Ammon's horn (tissue), 1 donor: ENCODE measurements at regions not wholly inside any gene's neighbourhood (a gene's known extent, or its start where the extent isn't known, plus 50 kb on each side); places are given as distances from the start of the nearest gene placed in this dataset.

Experiments used
- DNase-seq: peaks from one replicate; pipeline ENCODE4 v3.0.0-alpha.2; 2016; ENCODE audit warnings: low spot score

GRCh38 chr18:61167902-61168301 is 165.3 kb upstream of the CDH20 start:
- no peak for DNase-seq

GRCh38 chr18:61169386-61169785 is 163.8 kb upstream of the CDH20 start:
- no peak for DNase-seq

GRCh38 chr18:61172624-61173023 is 160.6 kb upstream of the CDH20 start:
- no peak for DNase-seq

- DNase-seq: no peak
These were observed 159.7 kb upstream of the CDH20 start for GRCh38 chr18:61173554-61173953.

GRCh38 chr18:61183798-61184197 is 149.4 kb upstream of the CDH20 start:
- DNase-seq: no peak

GRCh38 chr18:61187971-61188370 is 145.3 kb upstream of the CDH20 start:
- DNase-seq: no peak

GRCh38 chr18:61189376-61189775 is 143.9 kb upstream of the CDH20 start:
- no peak for DNase-seq

- DNase-seq: no peak
These were observed 138.5 kb upstream of the CDH20 start for GRCh38 chr18:61194726-61195125.

GRCh38 chr18:61196750-61197149 is 136.5 kb upstream of the CDH20 start:
- no peak for DNase-seq

GRCh38 chr18:61198486-61198885 is 134.7 kb upstream of the CDH20 start:
- DNase-seq: no peak

GRCh38 chr18:61199171-61199848 is 133.9 kb upstream of the CDH20 start:
- DNase-seq: no peak

GRCh38 chr18:61201511-61201910 is 131.7 kb upstream of the CDH20 start:
- DNase-seq: no peak

- no peak for DNase-seq
These were observed 130.1 kb upstream of the CDH20 start for GRCh38 chr18:61203151-61203550.

- no peak for DNase-seq
These were observed 123.4 kb upstream of the CDH20 start for GRCh38 chr18:61209801-61210200.

GRCh38 chr18:61216051-61216450 is 117.2 kb upstream of the CDH20 start:
- no peak for DNase-seq

- DNase-seq: no peak
These were observed 111.0 kb upstream of the CDH20 start for GRCh38 chr18:61222206-61222605.

GRCh38 chr18:61225336-61225735 is 107.9 kb upstream of the CDH20 start:
- no peak for DNase-seq

- DNase-seq: no peak
These were observed 96.7 kb upstream of the CDH20 start for GRCh38 chr18:61236356-61237057.

GRCh38 chr18:61237529-61237928 is 95.7 kb upstream of the CDH20 start:
- no peak for DNase-seq

GRCh38 chr18:61239051-61239450 is 94.2 kb upstream of the CDH20 start:
- no peak for DNase-seq

- DNase-seq: no peak
These were observed 91.9 kb upstream of the CDH20 start for GRCh38 chr18:61241260-61241853.

GRCh38 chr18:61244632-61245031 is 88.6 kb upstream of the CDH20 start:
- DNase-seq: no peak

GRCh38 chr18:61245276-61245675 is 88.0 kb upstream of the CDH20 start:
- DNase-seq: peak; percentile 31
